GM19438 (cell line): ENCODE measurements at regions not wholly inside any gene's neighbourhood (a gene's known extent, or its start where the extent isn't known, plus 50 kb on each side); places are given as distances from the start of the nearest gene placed in this dataset.
"Not testable (repeated sequence)": the region's sequence is repeated elsewhere in the genome, so short reads cannot be mapped to it uniquely, and the experiment has no call there.

ENCODE experiments used
- ATAC-seq: cut with Tn5 transposase; IDR thresholded peaks from one replicate; pipeline ENCODE4 v1.9.1; 2021; ENCODE audit warnings: low read depth; ENCODE audit not compliant: unreplicated experiment

DNA sequence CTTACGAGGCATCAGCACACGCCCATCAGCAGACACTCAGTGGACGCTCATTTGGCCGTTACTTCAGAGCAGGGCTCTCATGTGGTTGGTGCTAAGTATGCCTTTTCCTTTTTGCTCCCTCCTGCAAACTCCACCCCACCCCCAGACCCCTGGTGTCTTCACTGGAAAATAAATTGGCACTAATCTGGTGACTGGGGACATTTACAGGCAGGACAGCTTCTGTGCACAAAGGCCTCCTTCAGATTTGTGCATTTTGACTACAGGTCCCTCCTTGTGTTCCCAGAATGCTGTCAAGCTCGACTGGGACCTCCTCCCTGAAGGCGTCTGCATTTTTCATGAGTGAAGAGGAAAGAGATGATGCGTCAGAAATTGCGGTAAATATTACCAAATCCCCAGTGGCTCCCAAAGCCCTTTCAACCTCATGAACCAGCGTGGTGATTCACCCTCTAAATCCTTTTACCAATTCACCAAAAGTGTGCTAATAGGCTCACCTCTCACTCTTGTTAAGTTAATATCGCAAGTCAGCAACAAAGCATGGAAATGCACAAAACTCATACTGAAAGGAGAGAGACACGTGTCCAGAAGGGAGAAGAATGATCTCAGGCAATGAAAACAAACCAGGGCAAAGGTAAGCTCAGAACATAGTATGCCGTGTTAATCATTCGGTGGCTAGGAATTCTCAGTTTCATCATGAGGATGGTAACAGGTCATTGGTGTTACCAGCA, 119.0 kb downstream of the NKX6-1 start:
- ATAC-seq, result no peak

DNA sequence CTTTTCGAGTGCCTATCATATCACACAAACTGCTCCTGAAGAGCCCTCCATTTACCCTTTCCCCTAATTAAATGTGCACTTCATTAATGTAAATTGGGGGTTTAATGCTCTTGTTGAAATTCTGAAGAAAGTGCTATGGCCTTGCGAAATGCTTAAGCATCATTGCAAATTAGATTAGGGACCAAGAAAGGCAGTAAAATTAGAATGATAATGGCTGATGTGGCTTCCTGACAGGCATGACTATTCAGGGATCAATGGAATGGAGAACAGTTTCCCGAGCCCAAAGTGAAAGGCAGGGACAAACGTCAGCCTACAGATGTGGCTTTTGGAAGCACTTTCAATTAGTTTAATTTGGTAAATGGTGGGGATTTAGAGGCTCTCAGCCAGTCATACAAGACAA, 120.1 kb downstream of the NKX6-1 start:
- no peak for ATAC-seq

DNA sequence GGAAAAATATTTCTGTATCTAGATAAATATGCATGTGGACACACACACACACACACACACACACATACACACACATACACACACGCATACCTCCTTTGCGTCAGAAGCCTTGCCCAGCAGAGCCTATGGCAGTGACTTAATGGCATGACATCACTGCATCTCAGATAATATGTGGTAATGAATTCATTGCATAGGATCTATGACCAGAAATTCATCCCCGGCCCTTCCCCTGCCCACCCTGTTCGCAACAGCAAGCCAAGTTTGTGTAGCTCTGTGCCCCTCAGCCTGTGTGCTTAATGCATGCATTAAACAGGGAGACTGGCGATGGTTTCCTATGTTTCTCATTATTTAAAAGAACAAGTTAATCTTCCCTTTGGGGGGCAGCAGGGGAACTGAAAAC, 120.7 kb downstream of the NKX6-1 start:
- no peak for ATAC-seq

DNA sequence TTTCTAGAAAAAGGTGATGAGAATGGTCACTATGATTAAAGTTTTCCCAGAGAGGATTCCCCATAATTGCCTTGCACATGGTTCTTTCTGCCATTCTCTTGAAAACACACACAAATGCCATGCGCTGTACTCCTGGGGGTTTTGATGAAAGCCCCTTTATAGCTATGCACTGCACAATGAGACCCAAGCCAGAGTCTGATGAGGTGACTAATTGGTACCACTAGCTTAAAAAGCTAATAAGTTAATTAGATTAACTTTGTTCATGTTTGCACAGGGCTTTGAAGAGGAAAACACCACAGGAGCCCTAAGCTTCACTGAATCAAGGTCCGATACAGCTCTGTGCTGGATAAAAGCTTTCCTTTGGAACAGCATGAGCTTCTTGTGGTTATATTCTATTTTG, 132.2 kb downstream of the NKX6-1 start:
- no peak for ATAC-seq

DNA sequence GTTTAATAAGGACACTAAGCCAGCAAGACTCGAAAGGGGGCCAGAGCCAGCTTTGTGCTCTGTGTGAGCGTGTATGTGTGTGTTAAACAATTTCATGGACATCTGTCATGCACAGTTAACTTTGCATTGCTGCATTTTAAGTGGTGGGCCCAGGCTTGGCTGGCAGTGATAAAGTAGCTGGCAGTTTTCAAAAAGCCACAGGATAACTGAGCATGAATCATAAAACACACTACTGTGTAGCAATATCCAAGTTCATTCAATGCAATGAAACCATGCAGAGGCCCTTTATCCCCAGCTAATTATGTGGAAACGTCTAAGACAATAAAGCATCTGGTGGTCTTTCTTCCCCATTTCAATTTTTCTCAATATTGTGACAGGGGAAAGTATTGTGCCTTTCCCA, 132.9 kb downstream of the NKX6-1 start:
- ATAC-seq, result no peak

DNA sequence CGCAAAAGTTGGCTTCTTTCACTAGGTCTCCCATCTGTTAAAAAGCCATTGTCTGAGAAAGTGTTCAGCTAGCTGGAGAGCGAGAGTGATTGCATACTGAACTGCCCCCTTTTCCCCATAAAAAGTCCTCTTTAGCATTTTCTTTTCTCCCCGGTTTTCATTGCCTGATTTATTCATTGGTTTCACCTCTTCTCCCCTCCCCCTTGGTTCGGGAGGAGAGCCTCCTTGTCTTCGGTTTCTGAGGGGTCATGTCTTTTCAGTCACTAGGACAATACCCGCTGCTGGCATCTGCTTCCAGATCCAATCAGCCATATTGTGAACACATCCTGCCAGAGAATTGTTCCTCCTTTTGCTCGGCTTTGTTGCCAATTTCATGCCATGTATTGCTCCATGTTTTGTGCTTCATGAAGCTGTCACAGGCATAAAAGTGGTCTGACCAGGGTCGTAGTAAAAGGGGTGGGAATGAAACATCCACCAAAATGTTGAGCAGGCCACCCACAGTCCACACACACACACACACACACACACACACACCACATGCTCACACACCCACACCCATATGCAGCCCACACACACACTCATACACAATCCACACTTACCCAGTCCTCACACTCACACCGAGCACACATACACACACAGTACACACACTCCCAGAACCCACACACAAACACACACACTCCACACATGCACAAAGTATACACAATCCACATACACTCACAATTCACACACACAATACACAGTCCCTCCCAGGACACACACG, 136.0 kb downstream of the NKX6-1 start:
- no peak for ATAC-seq

DNA sequence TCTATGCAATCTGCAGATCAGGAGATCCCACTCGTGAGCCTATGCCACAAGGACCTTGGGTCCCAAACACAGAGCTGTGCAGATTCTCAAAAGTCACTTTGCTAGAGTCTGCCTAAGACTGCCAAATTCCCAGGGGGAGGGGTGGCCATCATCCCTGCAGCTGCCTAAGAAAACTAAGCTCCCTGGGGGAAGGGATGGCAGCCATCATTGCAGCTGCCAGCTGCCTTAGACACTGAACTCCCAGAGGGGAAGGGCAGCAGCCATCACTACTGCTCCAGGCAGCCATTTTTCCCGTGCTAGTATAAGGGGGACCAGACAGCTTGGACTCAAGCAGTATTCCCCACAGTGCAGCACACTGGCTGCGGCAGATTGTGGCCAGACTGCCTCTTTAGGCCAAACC, 156.9 kb downstream of the NKX6-1 start:
- ATAC-seq, result no peak

DNA sequence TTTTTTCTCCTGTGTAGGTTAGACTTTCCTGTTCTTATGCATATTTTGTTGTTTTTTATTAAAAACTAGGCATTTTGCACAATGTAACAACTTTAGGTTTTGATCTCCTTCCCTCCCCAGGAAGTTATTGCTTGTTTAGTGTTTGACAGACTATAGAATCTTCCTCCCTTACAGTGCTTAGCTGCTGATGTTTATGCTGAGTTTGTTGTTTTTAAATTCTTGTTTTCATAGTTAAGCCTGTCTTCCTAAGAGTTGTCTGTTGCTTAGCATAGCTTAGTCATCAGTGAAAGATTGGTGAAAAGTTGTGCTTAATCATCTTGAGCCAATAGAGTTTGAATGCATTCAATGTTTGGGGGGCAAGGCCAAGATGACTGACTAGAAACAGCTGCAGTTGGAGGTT, 157.5 kb downstream of the NKX6-1 start:
- no peak for ATAC-seq

DNA sequence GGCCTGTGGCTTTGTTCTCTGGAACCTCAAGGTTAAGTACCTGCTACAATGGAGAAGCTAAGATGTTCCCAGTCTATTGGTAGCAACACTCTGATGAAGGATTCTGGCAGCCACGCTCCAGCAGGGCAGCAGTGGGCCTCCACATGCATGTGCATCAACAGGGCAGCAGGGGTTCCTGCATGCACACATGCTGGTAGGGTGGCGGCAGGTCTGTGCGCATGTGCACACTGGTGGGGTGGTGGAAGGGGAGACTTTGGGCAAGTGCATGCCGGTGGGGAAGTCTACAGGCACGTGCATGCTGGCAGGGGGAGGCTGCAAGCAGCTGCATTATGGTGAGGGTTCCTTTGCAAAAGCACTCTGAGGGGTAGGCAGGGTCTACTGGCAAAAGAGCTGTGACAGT, 160.7 kb downstream of the NKX6-1 start:
- ATAC-seq, result no peak

DNA sequence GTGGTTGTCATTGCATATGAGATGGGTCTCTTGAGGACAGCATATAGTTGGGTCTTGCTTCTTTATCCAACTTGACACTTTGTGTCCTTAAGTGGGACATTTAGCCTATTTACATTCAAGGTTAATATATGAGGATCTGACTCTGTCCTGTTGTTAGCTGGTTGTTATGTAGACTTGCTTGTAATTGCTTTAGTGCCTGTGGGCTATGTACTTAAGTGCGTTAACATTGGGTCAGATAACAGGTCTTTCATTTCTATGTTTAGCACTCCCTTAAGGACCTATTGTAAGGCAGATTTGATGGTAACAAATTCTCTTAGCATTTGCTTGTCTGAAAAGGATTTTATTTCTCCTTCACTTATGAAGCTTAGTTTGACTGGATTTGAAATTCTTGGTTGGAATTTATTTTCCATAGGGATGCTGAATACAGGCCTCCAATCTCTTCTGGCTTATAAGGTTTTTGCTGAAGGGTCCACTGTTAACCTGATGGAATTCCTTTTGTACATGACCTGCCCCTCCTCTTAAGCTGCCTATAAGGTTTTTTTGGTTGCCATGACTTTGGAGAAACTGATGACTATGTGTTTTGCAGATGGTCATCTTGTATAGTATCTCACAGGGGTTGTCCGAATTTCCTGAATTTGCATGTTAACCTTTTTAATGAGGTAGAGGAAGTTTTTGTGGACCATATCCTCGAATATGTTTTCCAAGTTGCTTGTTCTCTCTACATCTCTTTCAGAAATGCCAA, 162.0 kb downstream of the NKX6-1 start:
- no peak for ATAC-seq

DNA sequence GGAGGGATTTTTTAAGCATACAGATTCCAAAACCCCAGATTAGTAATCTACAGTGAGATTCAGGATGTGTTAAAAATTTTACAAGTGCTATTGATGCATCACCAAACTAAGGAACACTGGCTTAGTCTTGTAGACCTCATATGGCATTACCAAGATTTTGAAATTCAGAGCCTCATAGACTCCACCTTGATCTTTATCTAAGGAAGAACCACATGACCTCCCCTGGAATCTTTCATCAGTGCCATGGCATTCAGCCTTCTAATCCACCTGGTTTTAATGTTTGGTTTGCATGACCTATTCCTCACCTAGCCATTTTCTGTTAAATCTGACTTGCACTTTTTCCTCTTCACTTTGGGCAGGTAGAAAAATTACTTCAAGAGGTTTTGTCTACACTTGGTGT, 171.6 kb downstream of the NKX6-1 start:
- no peak for ATAC-seq

DNA sequence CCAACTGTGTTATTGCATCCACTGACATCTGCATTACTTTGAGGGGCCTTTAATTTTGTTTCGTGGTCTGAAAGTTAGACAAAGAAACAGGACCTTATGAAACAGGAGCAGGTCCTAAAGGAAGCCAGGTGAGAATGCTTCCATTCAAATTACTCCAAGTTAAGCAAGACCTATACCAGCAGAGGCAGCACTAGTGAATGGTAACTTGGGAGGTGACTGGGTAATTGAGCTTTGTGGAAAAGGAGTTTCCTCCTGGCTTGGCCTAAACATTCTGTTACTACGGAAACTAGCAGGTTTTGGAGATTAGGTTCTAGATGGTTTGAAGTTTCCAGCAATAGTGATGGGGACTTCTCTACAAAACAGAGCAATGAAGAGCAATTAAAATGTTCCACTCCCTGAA, 173.5 kb downstream of the NKX6-1 start:
- ATAC-seq, result no peak

DNA sequence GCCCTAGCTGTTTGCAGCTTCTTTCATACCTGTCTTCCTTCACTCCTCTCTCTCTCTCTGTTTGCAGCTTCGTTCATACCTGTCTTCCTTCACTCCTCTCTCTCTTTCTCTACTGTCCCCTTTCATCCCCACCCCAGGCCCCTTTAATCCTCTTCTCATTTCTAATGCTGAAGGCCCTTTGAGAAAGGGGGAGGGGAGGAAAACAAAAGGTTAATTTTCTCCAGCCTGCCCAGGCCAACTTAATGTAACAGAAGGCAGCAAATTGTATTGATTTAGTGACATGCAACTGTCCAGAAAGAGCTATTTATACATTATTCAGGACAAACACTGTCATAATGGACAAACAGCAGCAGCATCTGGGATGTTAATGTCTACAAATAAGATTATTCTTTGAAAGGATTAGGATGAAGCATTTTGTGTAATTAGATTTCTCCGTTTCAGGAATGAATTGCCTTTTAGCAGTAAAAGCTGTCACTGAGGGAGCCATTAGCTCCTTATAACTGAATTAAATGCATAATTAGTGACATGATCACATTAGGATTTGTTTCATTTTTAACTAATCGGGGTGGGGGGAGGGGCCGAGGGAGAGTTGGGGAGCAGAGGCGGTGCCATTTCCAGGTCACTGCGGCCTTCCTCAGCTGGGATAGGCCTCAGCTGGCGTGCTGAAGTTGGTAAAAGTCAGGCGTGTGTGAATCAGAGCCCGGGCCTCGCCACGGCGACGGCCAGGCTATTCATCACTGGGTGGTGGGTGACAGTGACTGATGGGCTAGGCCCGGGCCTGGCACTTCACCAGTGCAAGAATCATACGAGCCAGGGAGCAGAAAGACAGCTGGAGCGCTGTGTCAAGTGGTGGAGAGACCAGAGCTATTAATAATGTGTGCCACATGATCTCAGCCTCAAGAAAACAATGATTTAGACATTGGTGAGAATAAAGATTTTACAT, 174.5 kb downstream of the NKX6-1 start:
- ATAC-seq, result no peak

DNA sequence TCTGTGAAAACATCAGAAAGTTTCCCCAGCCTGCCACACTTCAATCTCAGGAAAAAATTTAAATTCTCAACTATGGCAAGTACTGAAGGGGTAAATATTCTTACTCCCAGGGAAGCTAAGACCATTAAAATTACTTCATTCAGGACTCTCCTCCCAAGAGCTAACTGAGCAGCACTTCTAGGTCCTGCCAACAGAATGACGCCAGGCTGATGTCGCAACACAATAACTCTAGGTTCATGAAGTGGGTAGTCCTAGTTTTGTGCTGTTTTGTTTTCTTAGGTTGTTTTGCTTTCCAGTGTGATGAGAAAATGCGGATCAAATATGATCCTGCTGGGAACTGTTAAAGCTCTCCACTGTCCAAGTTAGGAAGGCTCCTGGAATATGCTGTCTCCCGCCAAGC, 180.0 kb downstream of the NKX6-1 start:
- no peak for ATAC-seq

DNA sequence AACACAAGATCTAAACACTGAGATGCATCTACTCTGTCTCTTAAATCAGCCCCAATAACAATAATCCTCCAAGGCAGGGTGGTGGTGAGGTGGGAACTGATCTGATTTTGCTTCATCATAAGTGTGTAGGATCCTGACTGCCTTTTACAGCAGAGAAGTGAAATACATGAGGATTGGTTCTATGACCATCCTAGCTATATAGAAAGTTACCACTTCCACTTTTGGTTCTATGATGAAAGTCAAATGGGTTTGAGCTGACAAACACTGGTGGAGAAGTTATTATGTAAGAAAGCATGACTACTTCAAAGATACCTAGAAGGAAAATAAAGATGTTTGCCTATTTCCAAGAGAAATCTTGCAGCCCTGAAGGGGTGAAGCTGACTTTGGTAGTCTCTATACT, 181.6 kb downstream of the NKX6-1 start:
- ATAC-seq, result no peak

DNA sequence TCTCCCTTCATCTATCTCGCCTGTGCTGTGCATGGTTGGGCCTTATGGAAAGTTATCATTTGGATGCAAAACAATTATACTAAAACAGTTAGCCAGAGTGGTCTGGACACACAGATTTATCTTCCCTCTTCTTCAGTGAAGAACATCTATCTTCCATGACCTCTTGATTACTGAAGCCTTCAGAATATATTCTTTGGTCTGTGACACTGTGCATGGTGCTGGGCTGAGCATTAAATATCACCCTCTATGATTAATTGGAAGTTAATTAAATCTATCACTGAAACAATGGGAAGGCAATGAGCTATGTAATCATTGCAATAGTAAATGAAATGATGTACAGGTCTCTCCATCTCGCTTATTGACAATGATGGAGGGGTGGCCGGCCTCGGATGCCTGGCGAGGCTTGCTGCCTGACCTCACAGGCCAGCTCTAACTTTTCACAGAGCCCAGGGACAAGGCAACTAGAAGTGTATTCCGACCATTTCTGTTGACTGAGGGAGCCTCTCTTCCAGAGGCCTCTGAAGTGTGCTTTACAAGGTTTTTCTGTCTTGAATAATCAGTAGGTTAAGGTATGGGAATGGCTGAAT, 186.6 kb downstream of the NKX6-1 start:
- ATAC-seq, result no peak

DNA sequence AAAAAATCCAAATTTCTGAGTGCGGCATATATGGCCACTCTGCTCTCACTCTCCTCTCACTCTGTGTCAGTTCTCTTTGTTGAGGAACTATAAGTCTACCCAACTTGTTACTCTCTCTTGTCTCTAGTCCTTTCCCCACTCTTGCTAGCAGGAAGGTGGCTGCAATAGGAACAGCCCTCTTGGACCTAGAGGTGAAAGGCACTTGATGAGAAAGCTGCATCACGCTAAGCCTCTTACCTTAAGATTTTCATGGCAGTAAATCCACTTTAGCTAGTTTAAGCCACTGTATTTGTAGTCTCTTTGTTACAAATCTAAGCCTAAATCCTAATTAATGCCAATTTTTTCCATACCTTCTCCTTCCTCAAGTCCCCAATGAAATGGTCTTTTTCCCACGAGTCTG, 189.9 kb downstream of the NKX6-1 start:
- ATAC-seq, result no peak

DNA sequence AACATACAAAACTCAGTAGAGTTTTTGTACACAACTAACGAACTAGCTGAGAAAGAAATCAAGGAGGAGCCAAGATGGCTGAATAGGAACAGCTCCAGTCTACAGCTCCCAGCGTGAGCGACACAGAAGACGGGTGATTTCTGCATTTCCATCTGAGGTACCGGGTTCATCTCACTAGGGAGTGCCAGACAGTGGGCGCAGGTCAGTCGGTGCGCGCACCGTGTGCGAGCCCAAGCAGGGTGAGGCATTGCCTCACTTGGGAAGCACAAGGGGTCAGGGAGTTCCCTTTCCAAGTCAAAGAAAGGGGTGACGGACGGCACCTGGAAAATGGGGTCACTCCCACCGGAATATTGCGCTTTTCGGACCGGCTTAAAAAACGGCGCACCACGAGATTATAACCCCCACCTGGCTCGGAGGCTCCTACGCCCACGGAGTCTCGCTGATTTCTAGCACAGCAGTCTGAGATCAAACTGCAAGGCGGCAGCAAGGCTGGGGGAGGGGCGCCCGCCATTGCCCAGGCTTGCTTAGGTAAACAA, 200.3 kb downstream of the NKX6-1 start:
- ATAC-seq, result not testable (repeated sequence)

DNA sequence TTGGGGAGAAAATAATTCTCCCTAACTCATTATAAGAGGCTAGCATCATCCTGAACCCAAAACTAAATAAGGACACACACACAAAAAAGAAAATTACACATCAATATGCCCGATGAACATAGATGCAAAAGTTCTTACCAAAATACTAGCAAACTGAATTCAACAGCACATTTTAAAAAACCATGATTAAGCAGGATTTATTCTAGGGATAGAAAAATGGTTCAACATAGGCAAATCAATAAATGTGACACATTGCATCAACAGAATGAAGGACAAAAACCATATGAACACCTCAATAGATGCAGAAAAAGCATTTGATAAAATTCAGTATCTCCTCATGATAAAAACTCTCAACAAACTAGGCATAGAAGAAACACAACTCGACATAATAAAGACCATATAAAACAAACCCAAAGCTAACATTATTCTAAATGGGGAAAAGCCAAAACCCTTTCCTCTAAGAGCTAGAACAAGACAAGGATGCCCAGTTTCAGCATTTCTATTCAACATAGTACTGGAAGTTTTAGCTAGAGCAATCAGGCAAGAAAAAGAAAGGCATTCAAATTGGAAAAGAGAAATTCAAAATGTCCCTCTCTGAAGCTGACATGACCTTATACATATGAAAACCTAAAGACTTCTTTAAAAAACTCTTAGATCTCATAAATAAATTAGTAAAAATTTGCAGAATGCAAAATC, 200.9 kb downstream of the NKX6-1 start:
- ATAC-seq, result no peak
